ENCODE measurements at regions not wholly inside any gene's neighbourhood (a gene's known extent, or its start where the extent isn't known, plus 50 kb on each side); places are given as distances from the start of the nearest gene placed in this dataset.

DNA sequence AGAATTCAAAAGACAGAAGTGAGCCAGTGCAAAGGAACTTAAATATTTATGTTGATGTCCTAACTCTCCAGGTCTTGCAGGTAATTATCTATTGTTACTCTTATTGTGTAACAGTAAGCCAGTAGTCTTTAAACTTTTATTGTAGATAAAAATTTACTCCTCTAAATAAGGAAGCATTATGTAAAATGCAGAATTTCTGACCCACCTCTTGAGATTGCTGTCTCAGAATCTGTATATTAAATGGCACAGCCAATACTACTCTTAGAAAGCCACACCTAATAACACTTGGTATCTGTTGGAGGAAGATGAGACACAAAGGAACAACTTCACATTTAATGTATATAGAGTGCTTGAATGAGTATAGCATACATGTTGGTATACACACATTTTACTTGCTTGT lies 613.5 kb upstream of the ZNF804A start:
- no peaks in the 10 kb centered on the region for H3K27me3 ChIP-seq (ENCODE audit: insufficient read depth)
- TF ChIP-seq GATA2 (CRISPR knock-in tag; IDR thresholded peaks at IDR 0.05): no peak
- no peak for TF ChIP-seq RXRA (IDR thresholded peaks at IDR 0.05; ENCODE audit: borderline replicate concordance, low read depth)
- TF ChIP-seq GABPA (IDR thresholded peaks at IDR 0.05; ENCODE audit: low read depth): no peak
- no peak for TF ChIP-seq TAF1 (IDR thresholded peaks at IDR 0.05; ENCODE audit: borderline replicate concordance, low read depth, low read length)
- TF ChIP-seq MXI1 (IDR thresholded peaks at IDR 0.05; ENCODE audit: low read depth, low read length): no peak
- TF ChIP-seq RFX5 (IDR thresholded peaks at IDR 0.05; ENCODE audit: low read length): no peak
- no peak for TF ChIP-seq EZH2phosphoT487 (IDR thresholded peaks at IDR 0.05; ENCODE audit: borderline replicate concordance, low read depth)
- TF ChIP-seq SIN3A (IDR thresholded peaks at IDR 0.05; ENCODE audit: borderline replicate concordance, low read depth, low read length): no peak
- TF ChIP-seq POLR2AphosphoS5 (IDR thresholded peaks at IDR 0.05; ENCODE audit: low read depth, low read length): no peak
- TF ChIP-seq YY1 (IDR thresholded peaks at IDR 0.05; ENCODE audit: low read depth): no peak
- TF ChIP-seq, protein P1, sequence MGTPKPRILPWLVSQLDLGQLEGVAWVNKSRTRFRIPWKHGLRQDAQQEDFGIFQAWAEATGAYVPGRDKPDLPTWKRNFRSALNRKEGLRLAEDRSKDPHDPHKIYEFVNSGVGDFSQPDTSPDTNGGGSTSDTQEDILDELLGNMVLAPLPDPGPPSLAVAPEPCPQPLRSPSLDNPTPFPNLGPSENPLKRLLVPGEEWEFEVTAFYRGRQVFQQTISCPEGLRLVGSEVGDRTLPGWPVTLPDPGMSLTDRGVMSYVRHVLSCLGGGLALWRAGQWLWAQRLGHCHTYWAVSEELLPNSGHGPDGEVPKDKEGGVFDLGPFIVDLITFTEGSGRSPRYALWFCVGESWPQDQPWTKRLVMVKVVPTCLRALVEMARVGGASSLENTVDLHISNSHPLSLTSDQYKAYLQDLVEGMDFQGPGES (IDR thresholded peaks at IDR 0.05; ENCODE audit: low read depth, low read length): no peak
- H3K27ac ChIP-seq (ENCODE audit: low read depth in 2 of 2, low read length in 1 of 2): no peak overlapping the region
- no peaks in the 10 kb centered on the region for H3K79me2 ChIP-seq (ENCODE audit: insufficient read depth)
- H3K4me1 ChIP-seq (ENCODE audit: control insufficient read depth in 1 of 2, insufficient read depth in 2 of 2, low read depth in 1 of 2, low read length in 1 of 2): no peaks in the 10 kb centered on the region; a peak in 1 of 4 replicates
- H2AFZ ChIP-seq (ENCODE audit: low read depth): no peak overlapping the region
- CTCF ChIA-PET: no interaction called here
- H3K9ac ChIP-seq: no peak overlapping the region
- no peaks in the 10 kb centered on the region for H4K20me1 ChIP-seq (ENCODE audit: insufficient read depth)
- H3K36me3 ChIP-seq (replicated peaks in 1 of 2; ENCODE audit: control insufficient read depth in 1 of 2, insufficient read depth in 2 of 2, low read length in 1 of 2): no peaks in the 10 kb centered on the region
- no peak overlapping the region for H3K4me3 ChIP-seq (ENCODE audit: low read depth in 2 of 2, low read length in 1 of 2)
- no peaks in the 10 kb centered on the region for H3F3A ChIP-seq (replicated peaks; ENCODE audit: insufficient read depth)
- no peaks in the 10 kb centered on the region for H3K9me2 ChIP-seq
- POLR2A ChIA-PET: no interaction called here
- no peak overlapping the region for H3K4me2 ChIP-seq
- H3K9me3 ChIP-seq: no peaks in the 10 kb centered on the region
- DNase-seq: no peak

DNA sequence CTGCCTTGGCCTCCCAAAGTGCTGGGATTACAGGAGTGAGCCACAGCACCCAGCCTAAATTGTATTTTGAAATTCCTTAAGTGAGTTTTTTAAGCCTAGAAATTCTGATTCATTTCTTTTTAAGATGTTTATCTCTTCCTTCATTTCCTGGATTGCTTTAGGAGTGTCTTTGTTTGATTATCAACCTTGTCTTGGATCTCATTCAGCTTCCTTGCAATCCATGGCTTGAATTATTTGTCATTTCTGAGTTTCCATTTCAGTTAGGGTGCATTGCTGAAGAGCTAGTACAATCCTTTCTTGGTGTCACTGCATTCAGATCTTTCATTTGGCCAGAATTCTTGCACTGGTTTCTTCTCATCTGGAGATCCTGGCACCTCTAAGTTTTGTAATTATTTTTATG lies 606.4 kb upstream of the ZNF804A start:
- Histone ChIP-seq H2AFZ (ENCODE audit: low read depth) (no peak overlapping the region), H3K36me3 (replicated peaks in 1 of 2; ENCODE audit: control insufficient read depth in 1 of 2, insufficient read depth in 2 of 2, low read length in 1 of 2) (no peaks in the 10 kb centered on the region), H3F3A (replicated peaks; ENCODE audit: insufficient read depth) (no peaks in the 10 kb centered on the region), H3K4me3 (ENCODE audit: low read depth in 2 of 2, low read length in 1 of 2) (no peak overlapping the region), H3K9me2 (no peaks in the 10 kb centered on the region), H3K27ac (ENCODE audit: low read depth in 2 of 2, low read length in 1 of 2) (no peak overlapping the region), H3K9ac (no peak overlapping the region), H3K4me2 (no peak overlapping the region; the same call in 1 of the 2 replicates), H3K4me1 (ENCODE audit: control insufficient read depth in 1 of 2, insufficient read depth in 2 of 2, low read depth in 1 of 2, low read length in 1 of 2) (peaks cover 0 to 14% of the 10 kb centered on the region in 2 experiments; a peak in 2 of 4 replicates), H4K20me1 (ENCODE audit: insufficient read depth) (no peaks in the 10 kb centered on the region), H3K9me3 (no peaks in the 10 kb centered on the region), H3K27me3 (ENCODE audit: insufficient read depth) (no peaks in the 10 kb centered on the region), H3K79me2 (ENCODE audit: insufficient read depth) (no peaks in the 10 kb centered on the region)
- ChIA-PET POLR2A (no interaction called here), CTCF (no interaction called here)
- DNase-seq: no peak
- TF ChIP-seq, protein P2, sequence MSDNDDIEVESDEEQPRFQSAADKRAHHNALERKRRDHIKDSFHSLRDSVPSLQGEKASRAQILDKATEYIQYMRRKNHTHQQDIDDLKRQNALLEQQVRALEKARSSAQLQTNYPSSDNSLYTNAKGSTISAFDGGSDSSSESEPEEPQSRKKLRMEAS (IDR thresholded peaks at IDR 0.05; ENCODE audit: low read depth): no peak
- TF ChIP-seq RXRA (IDR thresholded peaks at IDR 0.05; ENCODE audit: borderline replicate concordance, low read depth) (no peak), TEAD4 (IDR thresholded peaks at IDR 0.05; ENCODE audit: borderline replicate concordance, insufficient read depth) (no peak), FOSL2 (IDR thresholded peaks at IDR 0.05; ENCODE audit: borderline replicate concordance, low read depth) (no peak), FOXM1 (IDR thresholded peaks at IDR 0.05; ENCODE audit: low read depth) (no peak), TCF12 (IDR thresholded peaks at IDR 0.05) (no peak), RAD21 (IDR thresholded peaks at IDR 0.05; ENCODE audit: low read length) (no peak), GATA2 (CRISPR knock-in tag; IDR thresholded peaks at IDR 0.05) (no peak), TAF1 (IDR thresholded peaks at IDR 0.05; ENCODE audit: borderline replicate concordance, low read depth, low read length) (no peak)
- TF ChIP-seq, protein P3, sequence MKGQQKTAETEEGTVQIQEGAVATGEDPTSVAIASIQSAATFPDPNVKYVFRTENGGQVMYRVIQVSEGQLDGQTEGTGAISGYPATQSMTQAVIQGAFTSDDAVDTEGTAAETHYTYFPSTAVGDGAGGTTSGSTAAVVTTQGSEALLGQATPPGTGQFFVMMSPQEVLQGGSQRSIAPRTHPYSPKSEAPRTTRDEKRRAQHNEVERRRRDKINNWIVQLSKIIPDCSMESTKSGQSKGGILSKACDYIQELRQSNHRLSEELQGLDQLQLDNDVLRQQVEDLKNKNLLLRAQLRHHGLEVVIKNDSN (IDR thresholded peaks at IDR 0.05; ENCODE audit: borderline replicate concordance, low read depth): no peak
- TF ChIP-seq, protein P4, sequence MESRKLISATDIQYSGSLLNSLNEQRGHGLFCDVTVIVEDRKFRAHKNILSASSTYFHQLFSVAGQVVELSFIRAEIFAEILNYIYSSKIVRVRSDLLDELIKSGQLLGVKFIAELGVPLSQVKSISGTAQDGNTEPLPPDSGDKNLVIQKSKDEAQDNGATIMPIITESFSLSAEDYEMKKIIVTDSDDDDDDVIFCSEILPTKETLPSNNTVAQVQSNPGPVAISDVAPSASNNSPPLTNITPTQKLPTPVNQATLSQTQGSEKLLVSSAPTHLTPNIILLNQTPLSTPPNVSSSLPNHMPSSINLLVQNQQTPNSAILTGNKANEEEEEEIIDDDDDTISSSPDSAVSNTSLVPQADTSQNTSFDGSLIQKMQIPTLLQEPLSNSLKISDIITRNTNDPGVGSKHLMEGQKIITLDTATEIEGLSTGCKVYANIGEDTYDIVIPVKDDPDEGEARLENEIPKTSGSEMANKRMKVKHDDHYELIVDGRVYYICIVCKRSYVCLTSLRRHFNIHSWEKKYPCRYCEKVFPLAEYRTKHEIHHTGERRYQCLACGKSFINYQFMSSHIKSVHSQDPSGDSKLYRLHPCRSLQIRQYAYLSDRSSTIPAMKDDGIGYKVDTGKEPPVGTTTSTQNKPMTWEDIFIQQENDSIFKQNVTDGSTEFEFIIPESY (IDR thresholded peaks at IDR 0.05; ENCODE audit: borderline replicate concordance, low read depth): no peak
- TF ChIP-seq, protein P5, sequence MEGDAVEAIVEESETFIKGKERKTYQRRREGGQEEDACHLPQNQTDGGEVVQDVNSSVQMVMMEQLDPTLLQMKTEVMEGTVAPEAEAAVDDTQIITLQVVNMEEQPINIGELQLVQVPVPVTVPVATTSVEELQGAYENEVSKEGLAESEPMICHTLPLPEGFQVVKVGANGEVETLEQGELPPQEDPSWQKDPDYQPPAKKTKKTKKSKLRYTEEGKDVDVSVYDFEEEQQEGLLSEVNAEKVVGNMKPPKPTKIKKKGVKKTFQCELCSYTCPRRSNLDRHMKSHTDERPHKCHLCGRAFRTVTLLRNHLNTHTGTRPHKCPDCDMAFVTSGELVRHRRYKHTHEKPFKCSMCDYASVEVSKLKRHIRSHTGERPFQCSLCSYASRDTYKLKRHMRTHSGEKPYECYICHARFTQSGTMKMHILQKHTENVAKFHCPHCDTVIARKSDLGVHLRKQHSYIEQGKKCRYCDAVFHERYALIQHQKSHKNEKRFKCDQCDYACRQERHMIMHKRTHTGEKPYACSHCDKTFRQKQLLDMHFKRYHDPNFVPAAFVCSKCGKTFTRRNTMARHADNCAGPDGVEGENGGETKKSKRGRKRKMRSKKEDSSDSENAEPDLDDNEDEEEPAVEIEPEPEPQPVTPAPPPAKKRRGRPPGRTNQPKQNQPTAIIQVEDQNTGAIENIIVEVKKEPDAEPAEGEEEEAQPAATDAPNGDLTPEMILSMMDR (IDR thresholded peaks at IDR 0.05): no peak

Data from SK-N-SH (cell line).